GM18861 (cell line): ENCODE measurements at regions not wholly inside any gene's neighbourhood (a gene's known extent, or its start where the extent isn't known, plus 50 kb on each side); places are given as distances from the start of the nearest gene placed in this dataset.
"Not testable (repeated sequence)": the region's sequence is repeated elsewhere in the genome, so short reads cannot be mapped to it uniquely, and the experiment has no call there.

Experiments used
- ATAC-seq: cut with Tn5 transposase; IDR thresholded peaks from one replicate; pipeline ENCODE4 v1.9.1; 2021; ENCODE audit not compliant: unreplicated experiment

DNA sequence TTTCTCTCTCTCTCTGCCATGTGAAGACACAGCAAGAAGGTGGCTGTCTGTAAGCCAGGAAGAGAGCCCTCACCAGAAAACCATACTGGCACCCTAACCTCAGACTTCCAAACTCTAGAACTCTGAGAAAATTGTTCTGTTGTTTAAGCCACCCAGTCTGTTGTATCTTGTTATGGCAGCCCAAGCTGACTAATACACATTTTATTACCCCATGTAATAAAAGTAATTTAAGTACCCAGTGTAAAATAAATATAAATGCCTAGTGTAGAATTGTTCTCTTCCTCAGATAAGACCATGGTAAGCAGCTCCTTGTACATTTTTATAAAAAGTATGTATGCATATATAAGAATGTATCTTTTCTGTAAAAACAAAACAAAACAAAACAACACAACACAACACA, 119.7 kb downstream of the DTL start:
- ATAC-seq = no peak

DNA sequence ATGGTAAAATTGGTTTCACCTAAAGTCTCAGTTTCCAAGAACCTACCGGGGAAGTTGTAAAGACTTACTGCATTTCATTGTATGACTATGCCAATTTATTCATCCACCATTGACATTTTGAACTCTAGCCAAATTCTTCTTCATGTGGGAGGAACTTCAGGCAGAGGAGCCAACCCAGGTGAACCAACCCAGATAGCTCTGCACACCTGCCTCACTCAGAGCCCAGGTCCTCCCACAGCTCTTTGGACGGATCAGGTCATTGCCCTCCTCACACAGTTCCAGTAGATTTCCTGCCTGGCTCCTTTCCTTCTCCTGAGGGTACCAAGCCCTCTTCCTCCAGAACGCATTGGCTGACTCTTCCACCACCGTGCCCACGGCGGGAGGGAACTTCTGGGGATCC, 121.7 kb downstream of the DTL start:
- no peak for ATAC-seq

DNA sequence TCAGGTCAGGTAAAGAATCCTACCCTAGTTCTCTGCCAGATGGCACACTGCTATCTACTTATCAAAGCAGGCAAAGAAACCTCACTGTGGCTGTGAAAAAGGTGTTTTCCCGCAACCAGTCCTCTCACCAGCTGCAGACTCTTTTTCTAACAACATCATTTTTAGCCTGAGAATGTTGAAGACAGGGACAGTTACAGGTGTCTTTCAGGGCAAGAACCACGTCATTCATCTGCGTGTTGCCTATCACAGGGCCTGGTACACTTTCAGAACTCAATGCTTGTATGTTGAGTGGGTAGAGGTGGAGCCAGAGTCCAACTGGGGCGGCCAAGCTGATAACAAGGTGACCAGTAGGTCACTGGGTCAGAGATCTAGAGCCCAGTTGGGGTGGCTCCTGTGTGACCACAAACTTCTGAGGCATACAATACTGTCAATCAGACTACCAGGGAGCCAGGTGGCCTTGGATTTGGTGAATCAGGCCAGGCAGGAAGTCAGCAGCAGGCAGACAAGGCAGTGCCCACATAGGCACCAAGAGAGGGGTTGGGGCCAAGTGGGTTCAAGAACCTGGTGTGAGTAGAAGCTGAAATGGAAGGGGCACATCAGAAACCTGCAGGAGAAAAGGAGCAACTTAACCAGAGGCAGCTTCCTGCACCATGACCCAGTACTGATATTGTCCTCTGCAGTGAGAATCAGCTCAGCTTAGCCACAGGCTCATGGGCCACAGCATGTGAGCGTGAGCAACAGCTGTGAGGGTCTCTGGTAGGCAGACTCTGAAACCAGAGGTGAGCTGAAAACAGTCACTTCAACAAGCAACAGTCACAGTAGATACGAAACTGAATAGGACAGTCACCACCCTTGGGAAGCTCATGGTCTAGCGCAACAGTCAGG, 123.6 kb downstream of the DTL start:
- peak; percentile 47 for ATAC-seq

DNA sequence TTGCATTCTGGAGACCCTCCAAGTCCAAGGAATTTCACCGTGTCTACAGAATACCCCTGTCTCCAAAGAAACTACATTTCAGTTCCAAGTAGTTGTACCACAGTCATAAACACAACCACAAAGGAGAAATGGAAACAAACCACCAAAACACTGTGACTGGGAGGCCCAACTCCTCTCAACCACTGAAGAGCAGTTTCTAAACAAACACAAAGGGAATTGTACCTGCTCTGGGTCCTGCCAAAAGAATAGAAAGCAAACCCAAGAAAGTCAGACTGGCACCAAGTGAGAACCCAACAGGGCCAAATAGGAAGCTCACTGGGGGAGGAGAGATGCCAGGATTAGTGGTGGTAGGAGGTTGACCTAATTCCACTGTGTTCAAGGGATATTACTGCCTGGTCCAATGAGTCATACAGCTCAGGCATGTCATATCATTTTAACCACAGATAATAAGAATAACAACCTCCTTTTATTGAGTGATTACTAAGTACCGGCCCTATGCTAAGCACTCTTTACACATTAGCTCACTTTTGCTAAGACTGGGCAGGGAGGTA, 123.9 kb upstream of the PPP2R5A start:
- no peak for ATAC-seq

DNA sequence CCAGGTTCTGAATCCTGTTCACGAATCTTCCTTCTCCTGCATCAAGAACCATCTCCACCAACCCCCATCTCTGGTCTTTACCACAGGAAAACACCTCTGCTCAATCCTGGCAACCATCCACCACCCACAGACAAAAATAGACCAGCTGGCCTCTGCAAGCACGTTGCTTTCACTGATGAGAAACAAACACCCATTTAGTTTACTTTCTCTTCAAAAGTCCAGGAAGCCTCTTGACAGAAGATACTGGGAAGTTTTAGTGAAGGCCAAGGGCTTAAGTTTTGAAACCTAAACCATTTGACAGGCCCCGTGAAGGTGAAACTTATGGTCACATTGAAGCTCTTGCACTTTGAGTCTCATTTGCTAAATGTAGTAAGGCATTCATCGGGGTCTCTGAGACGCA, 122.6 kb upstream of the PPP2R5A start:
- peak; percentile 48 for ATAC-seq

DNA sequence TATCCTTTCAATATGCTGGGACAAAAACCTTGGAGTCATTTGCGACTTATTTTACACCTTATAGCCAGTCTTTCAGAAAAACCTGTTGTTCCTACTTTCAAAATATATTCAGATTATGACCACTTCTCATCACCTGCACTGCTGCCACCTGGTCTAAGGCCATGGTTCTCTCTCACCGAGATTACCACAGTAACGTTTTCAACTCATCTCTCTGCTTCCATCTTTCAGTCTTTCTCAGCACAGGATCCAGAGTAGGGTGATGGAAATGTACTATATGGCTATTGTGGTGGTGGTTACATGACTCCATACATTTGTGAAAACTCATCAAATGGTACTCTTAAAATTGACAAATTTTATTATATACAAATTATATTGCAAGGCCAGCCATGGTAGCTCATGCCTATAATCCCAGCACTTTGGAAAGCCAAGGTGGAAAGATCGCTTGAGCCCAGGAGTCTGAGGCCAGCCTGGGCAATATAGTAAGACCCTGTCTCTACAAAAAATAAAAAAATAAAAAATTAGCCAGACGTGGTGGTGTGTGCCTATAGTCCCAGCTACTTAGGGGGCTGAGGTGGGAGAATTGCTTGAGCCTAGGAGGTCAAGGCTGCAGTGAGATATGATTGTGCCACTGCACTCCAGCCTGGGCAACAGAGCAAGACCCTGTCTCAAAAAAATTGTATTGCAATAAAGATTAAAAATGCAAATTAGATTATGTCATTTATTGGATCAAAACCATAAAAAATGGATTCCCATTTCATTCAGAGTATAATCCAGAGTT, 120.9 kb upstream of the PPP2R5A start:
- ATAC-seq = no peak

DNA sequence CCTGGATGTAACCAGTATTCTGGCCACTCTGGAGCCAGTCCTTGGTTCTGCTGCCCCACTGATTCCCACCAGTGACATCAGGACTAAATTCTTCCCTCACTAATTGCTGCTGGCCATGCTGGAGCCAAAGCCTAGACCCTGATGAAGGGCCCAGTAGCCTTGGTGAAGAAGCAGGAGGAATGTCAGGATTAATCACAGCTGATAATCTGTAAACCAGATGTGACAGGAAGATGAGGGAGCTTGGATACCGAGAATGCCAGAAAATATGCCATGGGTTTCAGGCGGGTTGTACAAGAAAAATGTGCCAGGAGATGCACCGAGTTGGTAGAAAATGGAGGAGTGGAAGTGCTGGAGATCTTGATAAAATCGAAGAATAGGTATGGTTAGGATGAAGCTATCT, 119.0 kb upstream of the PPP2R5A start:
- ATAC-seq = no peak

DNA sequence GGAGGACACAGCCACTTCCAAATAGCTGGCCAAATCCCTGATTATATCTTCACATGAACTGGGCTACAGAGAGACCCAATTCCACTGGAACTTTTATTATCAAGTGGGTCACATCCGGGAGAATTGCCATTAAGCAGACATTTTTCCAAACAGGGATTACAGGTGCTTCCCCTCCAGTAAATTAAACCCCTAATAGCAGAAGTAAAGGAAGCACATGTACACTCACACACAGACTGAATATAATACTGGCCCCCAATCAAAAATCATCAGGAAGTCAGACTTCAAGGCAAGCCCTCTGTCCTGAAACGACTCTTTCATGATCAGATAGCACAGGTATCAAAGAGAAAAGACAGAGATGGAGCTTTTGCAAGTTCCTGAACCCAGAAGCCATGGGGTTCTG, 118.6 kb upstream of the PPP2R5A start:
- ATAC-seq = no peak

DNA sequence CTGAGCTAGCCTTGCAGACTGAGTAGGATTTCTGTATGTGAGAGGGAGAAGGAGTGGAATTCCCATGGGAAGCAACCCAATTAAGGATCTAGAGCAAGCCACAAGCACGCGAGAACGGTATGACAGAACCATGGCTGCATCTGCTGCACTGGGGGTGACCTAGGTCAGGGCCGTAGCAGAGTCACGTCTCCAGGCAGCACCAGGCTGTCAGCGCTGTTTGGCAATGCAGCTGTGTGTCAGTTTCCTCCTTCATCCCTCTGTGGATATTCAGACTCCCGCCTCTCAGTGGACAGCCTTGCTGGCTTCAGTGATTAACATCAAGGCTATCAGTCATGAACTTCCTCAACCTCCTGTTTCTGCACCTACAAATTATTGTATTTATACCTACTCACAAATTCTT, 118.1 kb upstream of the PPP2R5A start:
- no peak for ATAC-seq

DNA sequence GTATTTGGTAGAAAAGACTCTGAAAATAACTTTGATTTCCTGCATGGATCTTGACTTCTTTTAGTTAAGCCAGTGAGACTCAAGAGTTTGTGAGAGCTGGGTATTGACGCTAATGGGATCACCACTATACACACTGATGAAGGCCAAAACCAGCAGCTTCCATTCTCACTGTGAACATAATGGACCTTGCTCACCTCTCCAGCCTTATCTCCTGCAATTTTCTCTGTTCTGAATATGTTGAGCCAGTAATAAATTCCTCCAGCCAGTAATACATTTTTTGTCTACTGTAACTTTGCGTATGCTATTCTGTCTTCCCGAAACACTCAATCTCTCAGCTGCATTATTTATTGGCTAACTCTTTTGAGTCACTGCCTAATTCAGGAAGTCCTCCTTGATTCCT, 111.6 kb upstream of the PPP2R5A start:
- no peak for ATAC-seq

DNA sequence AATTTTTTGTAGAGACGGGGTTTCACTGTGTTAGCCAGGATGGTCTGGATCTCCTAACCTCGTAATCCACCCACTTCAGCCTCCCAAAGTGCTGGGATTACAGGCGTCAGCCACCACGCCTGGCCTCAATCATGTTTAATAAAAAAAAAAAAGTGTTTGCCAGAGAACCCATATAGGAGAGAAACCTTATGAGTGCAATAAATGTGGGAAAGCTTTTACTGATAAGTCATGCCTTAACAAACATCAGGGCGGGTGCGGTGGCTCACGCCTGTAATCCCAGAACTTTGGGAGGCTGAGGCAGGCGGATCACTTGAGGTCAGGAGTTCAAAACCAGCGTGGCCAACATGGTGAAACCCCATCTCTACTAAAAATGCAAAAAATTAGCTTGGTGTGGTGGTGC, 110.9 kb upstream of the PPP2R5A start:
- not testable (repeated sequence) for ATAC-seq

DNA sequence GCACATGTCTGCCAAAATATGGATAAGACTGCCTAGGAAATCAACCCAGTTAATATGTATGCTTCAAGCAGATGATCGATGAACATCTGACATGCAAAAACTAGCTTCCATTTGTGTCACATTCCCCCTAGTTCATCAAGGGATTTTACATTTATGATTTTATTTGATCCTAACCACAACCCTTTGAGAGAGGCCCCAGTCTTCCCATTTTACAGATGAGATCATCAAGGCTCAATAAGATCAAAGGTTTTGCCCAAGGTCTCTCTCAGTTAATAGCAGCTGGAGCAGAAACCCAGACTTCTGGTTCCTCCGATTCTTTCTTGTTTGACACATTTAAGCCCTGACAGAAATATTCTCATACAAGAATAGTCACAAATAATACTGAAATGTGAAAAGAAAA, 107.7 kb upstream of the PPP2R5A start:
- ATAC-seq = no peak

DNA sequence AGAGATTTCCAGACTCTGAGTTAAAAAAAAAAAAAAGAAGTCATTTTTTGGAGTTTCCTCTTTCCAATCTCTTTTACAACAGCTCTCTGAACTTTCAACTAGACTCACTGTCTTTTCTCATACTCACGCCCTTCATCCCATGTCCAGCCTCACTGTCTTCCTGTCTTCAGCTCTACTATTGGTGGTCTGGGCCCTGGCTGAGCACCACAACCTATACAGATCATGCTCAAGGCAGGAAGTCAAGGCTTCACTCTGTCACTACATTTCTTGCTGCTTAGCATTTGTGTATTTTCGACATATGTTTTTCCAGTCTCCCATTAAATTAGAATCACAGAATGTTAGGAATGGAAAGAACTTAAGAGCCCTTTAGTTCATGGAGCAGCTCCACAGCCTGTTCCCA, 106.4 kb upstream of the PPP2R5A start:
- no peak for ATAC-seq

DNA sequence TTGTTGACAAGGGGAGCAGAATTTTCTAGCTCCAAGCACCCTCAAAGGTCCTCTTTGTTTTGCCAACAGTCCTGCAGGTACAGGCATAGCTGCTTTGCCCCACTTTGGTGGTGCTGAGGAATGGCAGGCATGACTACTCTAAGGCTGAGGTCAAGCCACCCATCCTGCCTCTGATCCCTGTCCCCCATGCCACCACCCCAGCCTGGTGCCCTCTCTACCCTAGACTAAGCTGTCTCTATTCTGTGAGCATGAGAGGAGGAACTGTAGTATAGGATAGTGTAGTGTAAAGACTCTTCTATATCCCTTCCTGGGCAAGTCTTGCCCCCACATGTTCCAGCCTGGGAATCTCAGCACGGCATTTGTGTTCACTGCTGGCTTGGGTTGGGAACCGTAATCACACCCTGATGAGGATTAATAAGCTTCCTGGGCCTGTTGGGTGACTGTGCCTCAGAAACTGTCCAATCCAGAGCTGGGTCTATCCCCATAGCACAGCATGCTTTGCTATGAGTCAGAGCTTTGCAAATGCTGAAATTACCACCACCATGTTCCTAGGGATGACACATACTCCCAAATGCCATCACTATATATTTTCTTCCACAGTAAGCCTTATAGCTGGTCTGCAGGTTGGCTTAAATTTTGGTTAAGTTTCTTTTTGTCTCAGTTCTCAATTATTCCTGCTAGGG, 105.7 kb upstream of the PPP2R5A start:
- no peak for ATAC-seq

DNA sequence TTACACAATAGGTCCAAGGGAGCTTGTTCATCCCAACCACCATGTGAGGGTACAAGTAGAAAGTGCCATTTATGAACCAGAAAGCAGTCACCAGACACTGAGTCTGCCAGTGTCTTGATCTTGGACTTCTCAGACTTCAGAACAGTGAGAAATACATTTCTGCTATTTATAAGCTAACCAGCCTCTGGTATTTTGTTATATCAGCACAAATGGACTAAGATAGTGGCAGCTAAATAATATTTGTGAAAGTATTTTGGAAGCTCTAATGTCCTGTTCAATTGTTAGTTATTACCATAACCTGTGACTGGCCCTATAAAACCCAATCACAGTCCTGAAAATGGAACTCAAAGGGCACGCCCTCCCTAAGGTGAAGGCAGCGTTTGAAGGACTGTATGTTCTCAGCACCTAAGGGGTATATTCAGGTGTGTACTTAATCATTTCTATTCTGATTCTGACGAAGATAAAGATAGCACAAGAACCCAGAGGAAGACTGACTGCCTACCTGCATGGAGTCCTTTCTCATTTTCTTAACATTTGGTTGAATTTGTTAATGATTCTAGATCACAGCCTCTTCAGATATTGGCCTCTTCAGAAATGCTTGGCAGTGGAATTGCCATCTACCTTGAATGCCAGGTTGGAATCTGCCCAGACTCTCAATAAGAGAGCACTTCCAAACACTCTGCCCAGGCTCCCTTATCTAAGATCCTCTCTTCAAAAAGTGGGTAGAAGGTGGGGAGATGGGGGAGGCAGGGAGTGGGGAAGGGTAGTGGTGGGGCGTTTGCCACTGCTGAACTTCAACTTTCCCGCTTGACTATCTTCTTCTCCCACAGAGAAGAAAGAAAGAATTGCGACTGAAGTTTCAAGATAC, 104.0 kb upstream of the PPP2R5A start:
- ATAC-seq = no peak

DNA sequence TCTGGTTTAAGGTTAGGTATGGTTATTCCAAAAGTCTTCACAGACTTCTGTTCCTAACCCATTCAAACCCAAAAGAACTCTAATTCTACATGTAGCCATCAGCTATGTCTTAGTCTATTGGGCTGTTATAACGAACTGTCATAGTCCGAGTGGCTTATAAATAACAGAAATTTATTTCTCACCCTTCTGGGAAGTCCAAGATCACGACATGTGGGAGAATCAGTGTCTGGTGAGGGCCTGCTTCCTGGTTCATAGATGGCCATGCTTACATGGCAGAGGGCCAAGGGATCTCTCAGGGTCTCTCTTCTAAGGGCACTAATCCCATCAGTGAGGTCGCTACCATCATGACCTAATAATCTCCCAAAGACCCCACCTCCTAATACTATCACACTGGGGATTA, 103.0 kb upstream of the PPP2R5A start:
- ATAC-seq = no peak

DNA sequence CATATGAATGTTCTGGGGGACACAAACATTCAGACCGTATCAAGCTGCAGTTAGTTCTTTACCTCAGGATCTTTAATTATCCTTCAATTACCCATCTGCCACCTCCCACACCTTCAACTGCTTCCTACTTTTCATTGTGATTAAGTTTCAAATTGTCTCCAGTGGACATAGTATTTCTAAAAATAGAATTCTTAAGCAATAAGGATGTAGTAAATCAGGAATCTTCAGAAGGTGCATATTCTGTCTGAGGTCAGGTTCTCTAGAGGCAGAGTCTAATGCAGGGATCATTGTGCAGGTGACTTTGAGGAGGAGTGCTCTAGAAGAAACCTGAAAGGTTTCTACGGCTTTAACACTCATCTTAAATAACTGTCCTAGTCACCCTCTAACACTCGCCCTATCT, 102.6 kb upstream of the PPP2R5A start:
- ATAC-seq = no peak

DNA sequence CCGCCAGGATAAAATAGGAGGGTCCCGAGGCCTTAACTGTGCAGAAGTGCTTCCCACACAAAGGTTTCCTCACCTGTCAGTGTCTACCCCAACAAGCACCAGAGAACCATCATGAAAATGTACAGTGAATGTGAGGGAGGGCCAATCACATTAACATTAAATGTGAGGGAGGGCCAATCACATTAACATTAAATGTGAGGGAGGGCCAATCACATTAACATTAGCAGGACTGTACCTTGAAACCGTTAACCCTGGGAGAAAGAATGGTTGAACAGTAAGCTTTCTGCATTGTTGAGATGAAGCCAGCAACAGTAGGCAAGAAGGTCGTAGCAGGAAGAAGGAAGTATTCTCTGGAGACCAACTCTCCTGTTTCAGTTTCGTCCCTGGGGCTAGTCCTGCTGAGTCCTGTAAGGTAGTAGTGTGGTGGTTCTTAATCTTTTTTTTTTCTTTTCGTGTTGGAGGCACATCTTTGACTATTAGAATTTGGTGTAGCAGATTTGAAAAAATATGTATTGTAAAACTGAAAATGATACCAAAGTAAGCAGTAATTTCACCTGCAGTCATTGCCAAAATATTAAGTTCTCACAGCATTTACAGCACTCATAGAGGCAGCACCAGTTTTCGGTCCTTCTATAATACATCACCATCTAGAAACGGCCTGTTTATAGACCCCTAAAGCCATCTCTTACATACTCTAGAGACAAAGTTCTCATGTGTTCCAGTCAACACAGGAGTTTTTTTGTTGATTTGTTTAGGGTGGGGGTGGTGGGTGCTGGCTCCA, 98.6 kb upstream of the PPP2R5A start:
- peak; percentile 99 for ATAC-seq

DNA sequence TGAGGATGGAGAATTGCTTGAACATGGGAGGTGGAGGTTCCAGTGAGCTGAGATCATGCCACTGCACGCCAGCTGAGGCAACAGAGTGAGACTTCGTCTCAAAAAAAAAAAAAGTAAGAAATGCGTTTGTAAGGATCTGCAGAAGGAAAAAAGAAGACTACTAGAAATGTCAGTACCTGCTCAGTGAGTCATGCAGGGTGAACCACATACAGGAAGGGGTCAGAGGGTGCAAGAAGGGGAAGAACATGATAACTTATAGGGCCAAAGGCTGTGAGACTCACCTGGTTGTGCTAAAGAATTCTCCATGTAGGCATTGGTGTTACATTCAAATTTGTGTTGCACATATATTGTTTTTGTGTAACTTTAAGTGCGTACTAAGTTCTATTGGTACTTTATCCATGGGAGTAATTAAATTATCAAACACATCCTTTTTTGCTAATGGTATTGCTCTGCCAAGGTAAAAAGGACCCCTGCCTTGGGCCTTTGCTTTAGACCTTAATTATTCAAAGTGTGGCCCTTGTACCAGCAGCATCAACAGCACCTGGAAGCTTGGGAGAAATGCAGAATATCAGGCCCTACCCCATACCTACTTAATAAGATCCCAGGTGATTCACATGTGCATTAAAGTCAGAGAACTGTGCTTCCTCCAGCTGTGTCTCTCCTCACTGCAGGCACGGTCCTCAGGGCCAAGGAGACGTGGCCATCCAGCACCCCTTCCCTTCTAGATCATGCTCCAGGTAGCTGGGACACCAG, 96.4 kb upstream of the PPP2R5A start:
- ATAC-seq = no peak
